Tibial nerve (tissue), 3 donors: ENCODE measurements at regions not wholly inside any gene's neighbourhood (a gene's known extent, or its start where the extent isn't known, plus 50 kb on each side); places are given as distances from the start of the nearest gene placed in this dataset.

Experiments
- CTCF ChIP-seq, 5 experiments: fragments of 200-600 bp in 3 of 5; fragments of 450-650 bp in 2 of 5; sonication (generic) in 3 of 5; IDR thresholded peaks; one replicate each; pipeline ENCODE4 v1.5.1; 2016 to 2019; ENCODE audit warnings: antibody characterized with exemption in 5 of 5, mild to moderate bottlenecking in 3 of 5, moderate library complexity in 2 of 5
- POLR2A ChIP-seq, 2 donors: fragments of 450-650 bp; IDR thresholded peaks; one replicate each; pipeline ENCODE4 v1.6.1; 2017; ENCODE audit warnings: antibody characterized with exemption in 2 of 2, mild to moderate bottlenecking in 2 of 2, moderate library complexity in 2 of 2

- no peak for TF ChIP-seq POLR2A (IDR thresholded peaks at IDR 0.05)
- peak; percentile 73 to 82 (median 80) for TF ChIP-seq CTCF (IDR thresholded peaks at IDR 0.05)
Measured at GRCh38 chr10:30687698-30688213, 58.2 kb upstream of the LYZL2 start.
